AG09309 (cell line): ENCODE measurements at regions not wholly inside any gene's neighbourhood (a gene's known extent, or its start where the extent isn't known, plus 50 kb on each side); places are given as distances from the start of the nearest gene placed in this dataset.

Experiments used
- DNase-seq: peaks from one replicate; pipeline ENCODE4 v3.0.0-alpha.2; 2010; ENCODE audit warnings: low read depth
- H3K4me3 ChIP-seq: 2 replicates; pipeline ENCODE4 v1.5.1; 2011; ENCODE audit warnings: mild to moderate bottlenecking, low read depth, low read length, moderate library complexity; ENCODE audit not compliant: control insufficient read depth
- TF ChIP-seq, protein P1 (sequence below): IDR thresholded peaks from 2 replicates; pipeline ENCODE4 v1.5.1; 2011; ENCODE audit warnings: mild to moderate bottlenecking, low read depth, low read length, inconsistent platforms; ENCODE audit not compliant: insufficient read depth, control insufficient read depth; ENCODE audit errors: missing control alignments

DNA sequence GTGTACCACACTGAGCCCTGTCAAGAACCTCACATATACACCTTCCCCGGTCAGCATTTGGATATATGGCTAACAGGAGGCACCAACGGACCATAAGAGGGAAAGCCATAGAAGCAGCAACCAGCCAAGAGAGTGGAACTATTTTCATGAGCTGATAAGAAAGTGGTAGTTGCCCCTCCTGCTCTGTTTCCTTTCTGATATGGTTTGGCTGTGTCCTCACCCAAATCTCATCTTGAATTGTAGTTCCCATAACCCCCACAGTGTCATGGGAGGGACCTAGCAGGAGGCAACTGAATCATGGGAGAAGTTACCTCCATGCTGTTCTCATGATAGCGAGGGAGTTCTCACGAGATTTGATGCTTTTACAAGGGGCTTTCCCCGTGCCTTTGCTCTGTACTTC is 366.1 kb upstream of the DAB1 start:
- no peak for DNase-seq
- no peak overlapping the region for H3K4me3 ChIP-seq
- TF ChIP-seq, protein P1, sequence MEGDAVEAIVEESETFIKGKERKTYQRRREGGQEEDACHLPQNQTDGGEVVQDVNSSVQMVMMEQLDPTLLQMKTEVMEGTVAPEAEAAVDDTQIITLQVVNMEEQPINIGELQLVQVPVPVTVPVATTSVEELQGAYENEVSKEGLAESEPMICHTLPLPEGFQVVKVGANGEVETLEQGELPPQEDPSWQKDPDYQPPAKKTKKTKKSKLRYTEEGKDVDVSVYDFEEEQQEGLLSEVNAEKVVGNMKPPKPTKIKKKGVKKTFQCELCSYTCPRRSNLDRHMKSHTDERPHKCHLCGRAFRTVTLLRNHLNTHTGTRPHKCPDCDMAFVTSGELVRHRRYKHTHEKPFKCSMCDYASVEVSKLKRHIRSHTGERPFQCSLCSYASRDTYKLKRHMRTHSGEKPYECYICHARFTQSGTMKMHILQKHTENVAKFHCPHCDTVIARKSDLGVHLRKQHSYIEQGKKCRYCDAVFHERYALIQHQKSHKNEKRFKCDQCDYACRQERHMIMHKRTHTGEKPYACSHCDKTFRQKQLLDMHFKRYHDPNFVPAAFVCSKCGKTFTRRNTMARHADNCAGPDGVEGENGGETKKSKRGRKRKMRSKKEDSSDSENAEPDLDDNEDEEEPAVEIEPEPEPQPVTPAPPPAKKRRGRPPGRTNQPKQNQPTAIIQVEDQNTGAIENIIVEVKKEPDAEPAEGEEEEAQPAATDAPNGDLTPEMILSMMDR, result no peak

DNA sequence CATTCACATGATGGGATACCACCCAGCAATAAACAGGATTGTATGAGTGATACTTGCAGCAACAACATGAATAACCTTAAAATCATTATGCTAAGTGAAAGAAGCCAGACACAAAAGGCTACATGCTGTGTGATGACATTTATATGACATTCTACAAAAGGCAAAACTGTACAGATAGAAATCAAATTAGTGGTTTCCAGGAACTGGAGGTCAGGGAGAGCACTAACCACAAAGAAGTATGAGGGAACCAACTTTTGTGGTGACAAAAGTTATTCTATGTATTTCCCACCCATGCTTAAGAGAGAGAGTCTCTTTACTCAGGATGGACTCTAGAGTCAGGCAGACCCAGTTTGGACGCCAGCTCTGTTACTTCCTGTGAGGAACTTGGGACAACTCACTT is 364.5 kb upstream of the DAB1 start:
- no peak overlapping the region for H3K4me3 ChIP-seq
- TF ChIP-seq, protein P1, result no peak
- DNase-seq, result no peak

DNA sequence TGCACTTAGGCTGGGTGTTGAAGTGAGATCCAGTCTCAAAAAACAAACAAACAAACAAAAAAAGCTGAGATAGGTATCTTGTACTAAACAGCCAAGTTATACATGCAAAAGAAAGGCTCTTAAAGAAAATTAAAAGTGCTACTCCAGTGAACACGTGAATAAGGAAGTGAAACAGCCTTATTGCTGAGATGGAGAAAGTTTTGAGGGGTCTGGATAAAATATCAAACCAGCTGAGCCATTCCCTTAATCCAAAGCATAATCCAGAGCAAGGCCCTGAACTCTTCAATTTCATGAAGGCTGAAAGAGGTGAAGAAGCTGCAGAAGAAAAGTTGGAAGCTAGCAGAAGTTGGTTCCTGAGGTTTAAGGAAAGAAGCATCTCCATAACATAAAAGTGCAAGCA is 360.5 kb upstream of the DAB1 start:
- no peak for DNase-seq

DNA sequence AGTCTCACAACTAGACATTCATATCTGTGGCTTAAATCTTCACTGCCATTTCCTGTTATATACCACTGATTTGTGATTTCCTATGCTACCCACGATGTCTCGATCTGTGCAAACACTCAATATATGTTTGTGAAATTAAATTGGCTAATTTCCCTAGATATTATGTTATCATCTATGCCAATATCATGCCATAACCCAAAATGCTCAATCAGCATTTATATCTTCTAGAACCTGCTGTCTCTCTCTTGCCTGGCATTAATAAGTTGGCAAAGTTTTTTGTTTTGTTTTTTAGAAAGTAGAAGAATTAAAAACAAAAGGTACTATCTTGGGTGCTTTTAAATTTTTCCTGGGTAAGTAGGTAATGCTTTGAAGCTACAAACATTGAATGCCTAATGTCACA is 358.5 kb upstream of the DAB1 start:
- no peak overlapping the region for H3K4me3 ChIP-seq
- TF ChIP-seq, protein P1, result no peak
- no peak for DNase-seq

More for the DNA sequence above, 360.5 kb upstream of the DAB1 start:
- no peak overlapping the region for H3K4me3 ChIP-seq
- TF ChIP-seq, protein P1, result no peak

DNA sequence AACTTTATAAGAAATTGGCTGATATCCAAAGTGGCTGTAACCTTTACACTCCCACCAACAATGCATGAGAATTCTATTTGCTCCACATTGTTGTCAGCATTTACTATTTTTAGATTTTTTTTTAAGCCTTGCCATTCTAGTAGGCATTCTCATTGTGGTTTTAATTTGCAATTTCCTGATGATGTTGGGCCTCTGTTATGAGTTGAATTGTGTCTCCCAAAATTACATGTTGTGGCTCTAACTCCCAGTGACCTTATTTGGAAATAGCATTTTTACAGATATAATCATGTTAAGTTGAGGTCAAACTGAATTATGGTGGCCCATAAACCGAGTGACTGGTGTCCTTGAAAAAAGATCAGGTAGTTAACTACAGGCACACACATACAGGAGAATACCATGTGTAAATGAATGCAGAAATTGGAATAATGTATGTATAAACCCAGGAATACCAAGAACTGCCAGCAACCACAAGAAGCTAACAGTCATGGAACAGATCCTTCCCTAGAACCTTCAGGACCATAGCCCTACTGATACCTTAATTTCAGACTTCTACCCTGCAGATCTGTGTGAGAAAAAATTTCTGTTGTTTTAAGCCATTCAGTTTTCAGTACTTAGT is 348.8 kb upstream of the DAB1 start:
- no peak overlapping the region for H3K4me3 ChIP-seq
- TF ChIP-seq, protein P1, result no peak
- DNase-seq, result no peak

DNA sequence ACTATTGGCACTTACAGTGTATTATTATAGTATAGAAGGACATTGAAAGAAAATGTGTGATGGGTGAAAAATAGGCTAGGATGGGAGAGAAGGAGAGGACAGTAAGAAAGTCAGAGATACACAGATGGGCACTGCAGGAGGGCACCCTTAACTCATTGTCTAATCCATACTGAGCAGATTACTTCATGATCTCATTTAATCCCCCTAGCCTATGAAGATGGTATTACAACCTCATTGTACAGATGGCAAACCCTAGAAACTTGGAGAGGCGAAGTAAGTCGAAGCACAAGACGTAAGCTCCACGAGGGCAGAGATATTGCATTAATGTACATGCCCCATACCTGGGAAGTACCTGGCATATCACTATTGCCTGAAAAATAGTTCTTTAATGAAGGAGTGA is 346.9 kb upstream of the DAB1 start:
- TF ChIP-seq, protein P1, result peak; percentile 25
- no peak for DNase-seq
- H3K4me3 ChIP-seq, result no peak overlapping the region

DNA sequence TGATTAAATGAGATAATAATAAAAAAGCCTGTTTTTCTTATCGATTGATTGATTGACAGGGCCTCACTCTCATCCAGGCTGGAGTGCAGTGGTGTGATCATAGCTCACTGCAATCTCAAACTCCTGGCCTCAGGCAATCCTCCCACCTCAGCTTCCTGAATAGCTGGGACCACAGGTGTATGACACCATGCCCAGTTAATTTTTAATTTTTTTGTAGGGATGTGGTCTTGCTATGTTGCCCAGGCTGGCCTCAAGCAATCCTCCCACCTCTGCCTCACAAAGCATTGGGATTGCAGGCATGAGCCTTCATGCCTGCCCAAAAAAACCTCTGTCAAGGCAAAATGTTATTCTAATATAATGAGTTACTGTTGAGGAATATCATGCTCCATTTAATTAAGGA is 346.4 kb upstream of the DAB1 start:
- DNase-seq, result no peak
- TF ChIP-seq, protein P1, result no peak
- no peak overlapping the region for H3K4me3 ChIP-seq
